SK-N-SH (cell line): ENCODE measurements at regions not wholly inside any gene's neighbourhood (a gene's known extent, or its start where the extent isn't known, plus 50 kb on each side); places are given as distances from the start of the nearest gene placed in this dataset.

Experiments used
- CTCF ChIA-PET: fragments of 300-600, 350-600 bp; formaldehyde crosslinking; extraction: SDS; loops from one replicate; lab custom pipeline; 2021; lab: Yijun Ruan, JAX
- POLR2A ChIA-PET: fragments of 350-600 bp; sonication (Branson Sonifier 250); formaldehyde crosslinking; extraction: SDS; loops from one replicate; lab custom pipeline; 2020; ENCODE audit warnings: antibody characterized with exemption, inconsistent platforms; lab: Yijun Ruan, JAX
- DNase-seq: peaks from one replicate; pipeline ENCODE4 v3.0.0; 2012
- H2AFZ ChIP-seq: fragments of 200-600 bp; sonication (generic); 2 replicates; pipeline ENCODE4 v1.8.1; 2016; ENCODE audit warnings: antibody characterized with exemption, mild to moderate bottlenecking, low read depth
- H3F3A ChIP-seq: fragments of 200-600 bp; sonication (generic); replicated peaks from 2 replicates; pipeline ENCODE3; 2016; ENCODE audit warnings: antibody characterized with exemption, mild to moderate bottlenecking; ENCODE audit not compliant: insufficient read depth
- H3K27ac ChIP-seq, 2 experiments: fragments of 200-500 bp in 1 of 2; fragments of 200-600 bp in 1 of 2; sonication (Bioruptor generic) in 1 of 2; sonication (generic), shearing (Covaris generic) in 1 of 2; 2 replicates each; pipeline versions ENCODE4 v1.5.1 to v1.6.1; 2014 to 2016; ENCODE audit warnings: low read depth in 2 of 2, inconsistent platforms in 1 of 2, low read length in 1 of 2, mild to moderate bottlenecking in 1 of 2, mixed read lengths in 1 of 2
- H3K27me3 ChIP-seq: fragments of 200-600 bp; sonication (generic), shearing (Covaris generic); 2 replicates; pipeline ENCODE4 v1.6.1; 2016; ENCODE audit warnings: mixed run types; ENCODE audit not compliant: insufficient read depth
- H3K36me3 ChIP-seq, 2 experiments: fragments of 200-500 bp in 1 of 2; fragments of 200-600 bp in 1 of 2; sonication (Bioruptor generic) in 1 of 2; sonication (generic) in 1 of 2; replicated peaks in 1 of 2; 2 replicates each; pipeline versions ENCODE3 to v1.5.1; 2014 to 2016; ENCODE audit warnings: low read length in 1 of 2, mild to moderate bottlenecking in 1 of 2; ENCODE audit not compliant: insufficient read depth in 2 of 2, control insufficient read depth in 1 of 2
- H3K4me1 ChIP-seq, 2 experiments: fragments of 200-500 bp in 1 of 2; fragments of 200-600 bp in 1 of 2; sonication (Bioruptor generic) in 1 of 2; sonication (generic), shearing (Covaris generic) in 1 of 2; 2 replicates each; pipeline versions ENCODE4 v1.5.1 to v1.6.1; 2014 to 2016; ENCODE audit warnings: low read depth in 1 of 2, low read length in 1 of 2, mixed run types in 1 of 2; ENCODE audit not compliant: insufficient read depth in 2 of 2, control insufficient read depth in 1 of 2
- H3K4me2 ChIP-seq: fragments of 200-600 bp; sonication (generic), shearing (Covaris generic); 2 replicates; pipeline ENCODE4 v1.6.1; 2017; ENCODE audit warnings: mixed run types
- H3K4me3 ChIP-seq, 2 experiments: fragments of 200-500 bp in 1 of 2; fragments of 200-600 bp in 1 of 2; sonication (Bioruptor generic) in 1 of 2; sonication (generic), shearing (Covaris generic) in 1 of 2; 2 replicates each; pipeline versions ENCODE4 v1.5.1 to v1.8.1; 2014 to 2016; ENCODE audit warnings: low read depth in 2 of 2, inconsistent platforms in 1 of 2, low read length in 1 of 2, mild to moderate bottlenecking in 1 of 2, mixed read lengths in 1 of 2, moderate library complexity in 1 of 2
- H3K79me2 ChIP-seq: fragments of 200-600 bp; sonication (generic); 2 replicates; pipeline ENCODE4 v1.8.1; 2017; ENCODE audit warnings: mild to moderate bottlenecking; ENCODE audit not compliant: insufficient read depth
- H3K9ac ChIP-seq: fragments of 200-600 bp; sonication (generic); 2 replicates; pipeline ENCODE4 v1.6.1; 2017; ENCODE audit warnings: mixed run types
- H3K9me2 ChIP-seq: fragments of 200-600 bp; sonication (generic); 2 replicates; pipeline ENCODE4 v1.6.1; 2017; ENCODE audit warnings: mixed run types
- H3K9me3 ChIP-seq: fragments of 200-600 bp; sonication (generic); 2 replicates; pipeline ENCODE4 v1.6.1; 2017; ENCODE audit warnings: mixed run types, mild to moderate bottlenecking, moderate library complexity
- H4K20me1 ChIP-seq: fragments of 200-600 bp; sonication (generic); 2 replicates; pipeline ENCODE4 v1.6.1; 2017; ENCODE audit warnings: mild to moderate bottlenecking, mixed run types; ENCODE audit not compliant: insufficient read depth
- CHD2 ChIP-seq: fragments of 150-350 bp; IDR thresholded peaks from 2 replicates; pipeline ENCODE4 v1.6.1; 2018; ENCODE audit warnings: low read length; ENCODE audit not compliant: partially characterized antibody
- ELF1 ChIP-seq: IDR thresholded peaks from 2 replicates; pipeline ENCODE4 v1.4.0; 2012
- EZH2phosphoT487 ChIP-seq: fragments of 200-600 bp; sonication (generic); IDR thresholded peaks from 2 replicates; pipeline ENCODE4 v1.6.1; 2017; ENCODE audit warnings: low read depth, mixed run types, mild to moderate bottlenecking, antibody characterized with exemption, moderate library complexity, borderline replicate concordance
- GABPA ChIP-seq: IDR thresholded peaks from 2 replicates; pipeline ENCODE4 v1.4.0; 2012; ENCODE audit warnings: low read depth, mild to moderate bottlenecking
- JUND ChIP-seq: IDR thresholded peaks from 2 replicates; pipeline ENCODE4 v1.4.0; 2012
- MEF2A ChIP-seq: IDR thresholded peaks from 2 replicates; pipeline ENCODE4 v1.4.0; 2012; ENCODE audit warnings: low read depth, borderline replicate concordance
- MXI1 ChIP-seq: IDR thresholded peaks from 2 replicates; pipeline ENCODE4 v1.6.1; 2012; ENCODE audit warnings: mild to moderate bottlenecking, low read depth, low read length, improper control_type of control experiment
- NRF1 ChIP-seq: IDR thresholded peaks from 2 replicates; pipeline ENCODE4 v1.6.1; 2012; ENCODE audit warnings: low read depth, mild to moderate bottlenecking, low read length
- POLR2AphosphoS5 ChIP-seq: IDR thresholded peaks from 2 replicates; pipeline ENCODE4 v1.6.1; 2012; ENCODE audit warnings: low read depth, low read length
- RAD21 ChIP-seq: IDR thresholded peaks from 2 replicates; pipeline ENCODE4 v1.6.1; 2012; ENCODE audit warnings: mild to moderate bottlenecking, low read length
- RCOR1 ChIP-seq: fragments of 150-350 bp; IDR thresholded peaks from 2 replicates; pipeline ENCODE4 v1.6.1; 2017; ENCODE audit warnings: antibody characterized with exemption, low read length
- SMC3 ChIP-seq: IDR thresholded peaks from 2 replicates; pipeline ENCODE4 v1.6.1; 2012; ENCODE audit warnings: low read depth, low read length, improper control_type of control experiment
- TAF1 ChIP-seq: IDR thresholded peaks from 2 replicates; pipeline ENCODE4 v1.6.1; 2012; ENCODE audit warnings: low read depth, mild to moderate bottlenecking, low read length, moderate library complexity, borderline replicate concordance
- TEAD4 ChIP-seq: IDR thresholded peaks from 2 replicates; pipeline ENCODE4 v1.4.0; 2012; ENCODE audit warnings: mild to moderate bottlenecking, borderline replicate concordance; ENCODE audit not compliant: insufficient read depth
- WGBS: methylation state at CpG from one replicate; pipeline ENCODE4 v1.1.6; 2017; ENCODE audit warnings: low lambda C conversion rate; 5-methylcytosine and 5-hydroxymethylcytosine counted together
- TF ChIP-seq, protein P1 (sequence below): IDR thresholded peaks from 2 replicates; pipeline ENCODE4 v1.6.1; 2012; ENCODE audit warnings: mild to moderate bottlenecking, low read depth, low read length, moderate library complexity
- TF ChIP-seq, protein P2 (sequence below): IDR thresholded peaks from 2 replicates; pipeline ENCODE4 v1.4.0; 2012; ENCODE audit warnings: low read depth, borderline replicate concordance
- TF ChIP-seq, protein P3 (sequence below): IDR thresholded peaks from 2 replicates; pipeline ENCODE4 v1.4.0; 2012; ENCODE audit warnings: low read depth

- WGBS = 51% methylated on average over 4 of the region's 4 CpGs
- Histone ChIP-seq H3K4me1 (no peaks in the 10 kb centered on the region), H3K79me2 (no peaks in the 10 kb centered on the region), H3F3A (no peaks in the 10 kb centered on the region), H3K27ac (no peak overlapping the region), H3K36me3 (no peaks in the 10 kb centered on the region), H3K9ac (no peak overlapping the region), H3K4me3 (no peak overlapping the region)
- no peak for DNase-seq
- CTCF ChIA-PET = interaction anchor here (0.8 kb wide), 1 partner anchor 167 kb away, joined by 3 read pairs; no protein-coding TSS in a partner anchor
- no peak for TF ChIP-seq TEAD4
- TF ChIP-seq, all 33 proteins: peak for 0
- no peaks in the 10 kb centered on the region for H3K9me3 ChIP-seq
- POLR2A ChIA-PET = no interaction called here
- no peaks in the 10 kb centered on the region for H4K20me1 ChIP-seq
- no peak overlapping the region for H2AFZ ChIP-seq
- H3K9me2 ChIP-seq = no peaks in the 10 kb centered on the region
- H3K4me2 ChIP-seq = no peak overlapping the region
- no peaks in the 10 kb centered on the region for H3K27me3 ChIP-seq
These were observed 554.4 kb upstream of the SORCS1 start for GRCh38 chr10:107718864-107719263.

DNA sequence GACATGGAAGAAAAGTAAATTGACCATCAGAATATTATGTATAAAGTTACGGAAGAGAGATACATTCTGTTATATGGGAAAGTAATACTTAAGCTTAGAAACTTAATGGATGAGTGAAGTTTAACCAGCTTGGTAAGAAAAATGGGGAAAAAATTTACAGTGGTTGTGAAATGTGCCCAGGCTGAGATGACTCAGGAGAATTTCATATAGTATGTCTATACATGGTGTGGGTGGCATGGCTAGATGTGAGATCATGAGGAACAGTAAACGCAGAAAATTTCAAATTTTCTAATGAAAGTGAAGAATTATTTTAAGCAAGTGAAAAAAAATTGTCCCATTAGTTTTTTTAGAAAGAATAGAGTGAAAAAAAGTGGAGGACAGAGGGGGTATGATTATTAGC is 552.5 kb upstream of the SORCS1 start:
- ChIA-PET CTCF (interaction anchor here (0.7 to 1.5 kb wide), 3 partner anchors 10 to 28 kb away, joined by 3 to 4 read pairs (median 3); no protein-coding TSS in a partner anchor), POLR2A (no interaction called here)
- H3K4me2 ChIP-seq = no peak overlapping the region
- no peaks in the 10 kb centered on the region for H3K9me3 ChIP-seq
- no peaks in the 10 kb centered on the region for H3F3A ChIP-seq
- H3K27me3 ChIP-seq = no peaks in the 10 kb centered on the region
- no peaks in the 10 kb centered on the region for H3K4me1 ChIP-seq
- no peak overlapping the region for H3K27ac ChIP-seq
- 59% methylated on average over 2 of the region's 2 CpGs for WGBS
- no peaks in the 10 kb centered on the region for H3K36me3 ChIP-seq
- no peak overlapping the region for H3K4me3 ChIP-seq
- no peaks in the 10 kb centered on the region for H3K79me2 ChIP-seq
- no peak for DNase-seq
- no peak overlapping the region for H2AFZ ChIP-seq
- no peak overlapping the region for H3K9ac ChIP-seq
- no peaks in the 10 kb centered on the region for H3K9me2 ChIP-seq
- TF ChIP-seq TAF1 (no peak), POLR2AphosphoS5 (no peak), SMC3 (no peak), MEF2A (no peak), MXI1 (no peak), RCOR1 (no peak), NRF1 (no peak)
- H4K20me1 ChIP-seq = no peaks in the 10 kb centered on the region

DNA sequence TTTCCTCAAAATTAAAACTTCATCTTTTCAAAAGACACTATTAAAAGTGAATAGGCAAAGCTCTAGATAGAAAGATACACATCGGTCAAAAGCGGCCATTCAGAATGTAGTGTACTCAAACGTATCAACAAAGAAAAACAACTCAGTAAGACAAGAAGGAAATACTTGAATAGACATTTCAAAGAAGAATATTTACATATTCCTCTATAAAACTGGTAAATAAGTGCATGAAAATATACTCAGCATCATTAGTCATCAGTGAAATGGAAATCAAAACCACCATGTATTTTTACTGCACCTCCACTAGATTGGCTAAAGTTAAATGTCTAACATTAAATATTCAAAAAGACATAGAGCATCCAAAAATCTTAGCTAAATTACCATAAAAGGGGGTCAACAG is 551.1 kb upstream of the SORCS1 start:
- no peaks in the 10 kb centered on the region for H3K4me1 ChIP-seq
- no peaks in the 10 kb centered on the region for H3K36me3 ChIP-seq
- no peaks in the 10 kb centered on the region for H3K27me3 ChIP-seq
- H3K79me2 ChIP-seq = no peaks in the 10 kb centered on the region
- 74% methylated on average over 3 of the region's 3 CpGs for WGBS
- H3K4me2 ChIP-seq = no peak overlapping the region
- ChIA-PET POLR2A (no interaction called here), CTCF (no interaction called here)
- no peak for DNase-seq
- H4K20me1 ChIP-seq = no peaks in the 10 kb centered on the region
- no peaks in the 10 kb centered on the region for H3F3A ChIP-seq
- H3K9ac ChIP-seq = no peak overlapping the region
- H2AFZ ChIP-seq = no peak overlapping the region
- H3K9me3 ChIP-seq = no peaks in the 10 kb centered on the region
- no peak overlapping the region for H3K27ac ChIP-seq
- no peaks in the 10 kb centered on the region for H3K9me2 ChIP-seq
- H3K4me3 ChIP-seq = no peak overlapping the region
- TF ChIP-seq, protein P1, sequence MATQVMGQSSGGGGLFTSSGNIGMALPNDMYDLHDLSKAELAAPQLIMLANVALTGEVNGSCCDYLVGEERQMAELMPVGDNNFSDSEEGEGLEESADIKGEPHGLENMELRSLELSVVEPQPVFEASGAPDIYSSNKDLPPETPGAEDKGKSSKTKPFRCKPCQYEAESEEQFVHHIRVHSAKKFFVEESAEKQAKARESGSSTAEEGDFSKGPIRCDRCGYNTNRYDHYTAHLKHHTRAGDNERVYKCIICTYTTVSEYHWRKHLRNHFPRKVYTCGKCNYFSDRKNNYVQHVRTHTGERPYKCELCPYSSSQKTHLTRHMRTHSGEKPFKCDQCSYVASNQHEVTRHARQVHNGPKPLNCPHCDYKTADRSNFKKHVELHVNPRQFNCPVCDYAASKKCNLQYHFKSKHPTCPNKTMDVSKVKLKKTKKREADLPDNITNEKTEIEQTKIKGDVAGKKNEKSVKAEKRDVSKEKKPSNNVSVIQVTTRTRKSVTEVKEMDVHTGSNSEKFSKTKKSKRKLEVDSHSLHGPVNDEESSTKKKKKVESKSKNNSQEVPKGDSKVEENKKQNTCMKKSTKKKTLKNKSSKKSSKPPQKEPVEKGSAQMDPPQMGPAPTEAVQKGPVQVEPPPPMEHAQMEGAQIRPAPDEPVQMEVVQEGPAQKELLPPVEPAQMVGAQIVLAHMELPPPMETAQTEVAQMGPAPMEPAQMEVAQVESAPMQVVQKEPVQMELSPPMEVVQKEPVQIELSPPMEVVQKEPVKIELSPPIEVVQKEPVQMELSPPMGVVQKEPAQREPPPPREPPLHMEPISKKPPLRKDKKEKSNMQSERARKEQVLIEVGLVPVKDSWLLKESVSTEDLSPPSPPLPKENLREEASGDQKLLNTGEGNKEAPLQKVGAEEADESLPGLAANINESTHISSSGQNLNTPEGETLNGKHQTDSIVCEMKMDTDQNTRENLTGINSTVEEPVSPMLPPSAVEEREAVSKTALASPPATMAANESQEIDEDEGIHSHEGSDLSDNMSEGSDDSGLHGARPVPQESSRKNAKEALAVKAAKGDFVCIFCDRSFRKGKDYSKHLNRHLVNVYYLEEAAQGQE = no peak
- TF ChIP-seq GABPA (no peak), MEF2A (no peak), JUND (no peak), ELF1 (no peak), RAD21 (no peak), CHD2 (no peak), EZH2phosphoT487 (no peak)
- TF ChIP-seq, protein P2, sequence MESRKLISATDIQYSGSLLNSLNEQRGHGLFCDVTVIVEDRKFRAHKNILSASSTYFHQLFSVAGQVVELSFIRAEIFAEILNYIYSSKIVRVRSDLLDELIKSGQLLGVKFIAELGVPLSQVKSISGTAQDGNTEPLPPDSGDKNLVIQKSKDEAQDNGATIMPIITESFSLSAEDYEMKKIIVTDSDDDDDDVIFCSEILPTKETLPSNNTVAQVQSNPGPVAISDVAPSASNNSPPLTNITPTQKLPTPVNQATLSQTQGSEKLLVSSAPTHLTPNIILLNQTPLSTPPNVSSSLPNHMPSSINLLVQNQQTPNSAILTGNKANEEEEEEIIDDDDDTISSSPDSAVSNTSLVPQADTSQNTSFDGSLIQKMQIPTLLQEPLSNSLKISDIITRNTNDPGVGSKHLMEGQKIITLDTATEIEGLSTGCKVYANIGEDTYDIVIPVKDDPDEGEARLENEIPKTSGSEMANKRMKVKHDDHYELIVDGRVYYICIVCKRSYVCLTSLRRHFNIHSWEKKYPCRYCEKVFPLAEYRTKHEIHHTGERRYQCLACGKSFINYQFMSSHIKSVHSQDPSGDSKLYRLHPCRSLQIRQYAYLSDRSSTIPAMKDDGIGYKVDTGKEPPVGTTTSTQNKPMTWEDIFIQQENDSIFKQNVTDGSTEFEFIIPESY = no peak
- TF ChIP-seq, protein P3, sequence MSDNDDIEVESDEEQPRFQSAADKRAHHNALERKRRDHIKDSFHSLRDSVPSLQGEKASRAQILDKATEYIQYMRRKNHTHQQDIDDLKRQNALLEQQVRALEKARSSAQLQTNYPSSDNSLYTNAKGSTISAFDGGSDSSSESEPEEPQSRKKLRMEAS = no peak
